Brain microvascular endothelial cell (primary cell): ENCODE measurements at regions not wholly inside any gene's neighbourhood (a gene's known extent, or its start where the extent isn't known, plus 50 kb on each side); places are given as distances from the start of the nearest gene placed in this dataset.

Experiments used
- DNase-seq: peaks from one replicate; pipeline ENCODE4 v3.0.0-alpha.2; 2020
- H3K27ac ChIP-seq: fragments of 250-450 bp; sonication (Bioruptor Pico); 2 replicates; pipeline ENCODE4 v1.5.1; 2020; ENCODE audit warnings: mild to moderate bottlenecking, moderate library complexity
- H3K27me3 ChIP-seq: fragments of 250-450 bp; sonication (Bioruptor Pico); replicated peaks from 2 replicates; pipeline ENCODE4 v1.5.1; 2020; ENCODE audit warnings: mild to moderate bottlenecking
- H3K36me3 ChIP-seq: fragments of 250-450 bp; sonication (Bioruptor Pico); replicated peaks from 2 replicates; pipeline ENCODE4 v1.5.1; 2020; ENCODE audit warnings: mild to moderate bottlenecking
- H3K4me3 ChIP-seq: 2 replicates; pipeline ENCODE4 v1.5.1; 2011; ENCODE audit warnings: low read depth, mild to moderate bottlenecking, control low read depth, low read length, moderate library complexity
- CTCF ChIP-seq: IDR thresholded peaks from 2 replicates; pipeline ENCODE4 v1.5.1; 2011; ENCODE audit warnings: low read depth, mild to moderate bottlenecking, moderate library complexity, low read length, control low read depth, inconsistent platforms; ENCODE audit errors: missing control alignments
- in situ Hi-C: cut with HindIII; loops from 2 replicates; pipeline ENCODE4 v1.10.0; 2017; ENCODE audit warnings: low sequenced_read_pairs, low pct_ligation_motif_present

GRCh38 chr20:58583586-58583985 lies 67.5 kb upstream of the STX16 start:
- in situ Hi-C loops, result no loop called here
- TF ChIP-seq CTCF, result no peak
- Histone ChIP-seq H3K27ac (no peak overlapping the region), H3K4me3 (no peak overlapping the region), H3K36me3 (no peaks in the 10 kb centered on the region), H3K27me3 (no peaks in the 10 kb centered on the region)
- no peak for DNase-seq

GRCh38 chr20:58583176-58583575 lies 67.9 kb upstream of the STX16 start:
- H3K27me3 ChIP-seq, result peaks cover 2% of the 10 kb centered on the region
- no peak overlapping the region for H3K4me3 ChIP-seq
- no peak for TF ChIP-seq CTCF
- no peaks in the 10 kb centered on the region for H3K36me3 ChIP-seq
- DNase-seq, result no peak
- in situ Hi-C loops, result no loop called here
- no peak overlapping the region for H3K27ac ChIP-seq

- in situ Hi-C loops, result no loop called here
- Histone ChIP-seq H3K4me3 (no peak overlapping the region), H3K27me3 (peaks cover 3% of the 10 kb centered on the region), H3K27ac (no peak overlapping the region), H3K36me3 (no peaks in the 10 kb centered on the region)
- TF ChIP-seq CTCF, result no peak
- DNase-seq, result no peak
These were observed 65.3 kb upstream of the APCDD1L start for GRCh38 chr20:58580474-58580835.

- Histone ChIP-seq H3K27me3 (peaks cover 3% of the 10 kb centered on the region), H3K4me3 (no peak overlapping the region), H3K36me3 (no peaks in the 10 kb centered on the region), H3K27ac (no peak overlapping the region)
- no peak for TF ChIP-seq CTCF
- in situ Hi-C loops, result no loop called here
- no peak for DNase-seq
These were observed 64.7 kb upstream of the APCDD1L start for GRCh38 chr20:58579819-58580473.

- H3K27ac ChIP-seq, result no peak overlapping the region
- TF ChIP-seq CTCF, result no peak
- no peak overlapping the region for H3K4me3 ChIP-seq
- no peak for DNase-seq
- peaks cover 3% of the 10 kb centered on the region for H3K27me3 ChIP-seq
- in situ Hi-C loops, result no loop called here
- no peaks in the 10 kb centered on the region for H3K36me3 ChIP-seq
These were observed 64.0 kb upstream of the APCDD1L start for GRCh38 chr20:58579069-58579818.
